HG02610 (cell line): ENCODE measurements at regions not wholly inside any gene's neighbourhood (a gene's known extent, or its start where the extent isn't known, plus 50 kb on each side); places are given as distances from the start of the nearest gene placed in this dataset.

ENCODE experiments used
- ATAC-seq: cut with Tn5 transposase; IDR thresholded peaks from one replicate; pipeline ENCODE4 v1.9.1; 2021; ENCODE audit warnings: mild to moderate bottlenecking, moderate library complexity; ENCODE audit not compliant: unreplicated experiment

DNA sequence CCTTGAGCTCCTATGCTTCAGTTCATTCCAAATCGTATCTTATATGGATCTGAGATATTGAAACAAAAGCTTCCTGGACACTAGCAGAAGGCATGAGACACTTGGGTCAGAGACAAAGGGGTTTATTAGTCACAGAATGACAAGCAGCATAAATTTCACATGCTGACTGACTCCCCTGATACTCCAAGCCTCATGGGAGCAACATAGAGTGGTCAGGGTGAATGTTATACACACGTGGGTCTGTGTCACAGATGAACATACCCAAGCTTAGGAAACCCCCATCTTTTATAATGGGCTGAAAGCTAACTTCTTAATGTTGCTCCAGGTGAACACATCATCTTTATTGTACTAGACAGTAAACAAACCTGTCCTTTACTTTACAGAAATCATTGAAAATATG, 599.9 kb upstream of the RGS18 start:
- ATAC-seq: no peak

DNA sequence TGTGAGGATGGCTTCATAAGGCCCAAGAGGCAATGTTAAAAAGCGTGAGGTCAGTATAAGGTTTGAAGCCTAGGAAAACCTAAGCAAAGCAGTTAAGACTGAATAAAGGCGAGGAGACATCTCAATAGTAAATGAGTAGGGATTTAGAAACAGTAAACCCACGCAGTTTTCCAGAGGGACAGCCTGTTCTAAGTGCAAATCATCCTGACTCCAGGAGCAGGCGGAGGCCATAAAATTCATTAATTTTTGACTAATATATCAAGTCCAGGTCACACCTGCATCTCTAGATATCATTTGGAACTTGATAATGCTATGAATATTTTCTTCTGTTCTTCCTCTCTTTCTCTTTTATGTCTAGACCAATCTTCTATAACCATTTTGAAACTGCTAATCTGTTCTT, 597.0 kb upstream of the RGS18 start:
- ATAC-seq: no peak

DNA sequence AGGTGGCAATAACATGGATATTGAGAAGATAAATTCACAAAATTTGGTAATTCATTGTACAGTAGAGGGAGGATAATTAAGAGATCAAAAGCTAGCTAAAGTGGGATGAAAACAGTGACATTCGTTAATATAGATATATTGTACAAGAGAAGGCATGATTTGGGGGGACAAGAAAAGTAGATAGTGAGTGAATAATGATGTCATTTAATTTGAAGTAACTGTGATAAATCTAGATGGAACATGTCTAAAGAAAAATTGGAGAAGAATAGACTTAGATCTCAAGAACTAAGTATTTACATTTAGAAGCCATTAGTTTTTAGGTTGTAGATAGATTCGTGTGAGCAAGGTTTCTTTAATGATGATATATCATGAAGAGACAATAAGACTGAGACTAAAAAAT, 594.0 kb upstream of the RGS18 start:
- ATAC-seq: no peak

GRCh38 chr1:191572479-191572878, 585.8 kb upstream of the RGS18 start:
- no peak for ATAC-seq

- no peak for ATAC-seq
These were observed 583.1 kb upstream of the RGS18 start for GRCh38 chr1:191575180-191575579.

DNA sequence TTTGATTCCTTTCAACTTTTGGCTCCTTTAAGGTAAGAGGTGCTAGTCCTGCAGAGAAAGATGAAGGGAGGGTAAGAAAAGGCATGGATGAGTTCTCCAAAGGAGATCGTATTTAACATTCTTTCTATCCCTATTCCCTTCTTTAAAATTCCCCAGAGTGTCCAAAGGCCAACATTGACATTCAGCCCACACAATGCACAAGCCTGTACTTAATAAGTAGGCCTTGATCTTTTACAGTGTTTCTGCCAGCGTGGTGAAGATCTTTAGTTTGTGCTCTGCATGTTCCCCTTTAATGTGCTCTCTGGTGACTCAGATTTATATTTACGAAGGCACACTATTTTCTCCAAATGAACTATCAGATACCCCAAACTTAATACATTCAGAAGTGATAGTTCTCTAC, 582.5 kb upstream of the RGS18 start:
- no peak for ATAC-seq

GRCh38 chr1:191577213-191577612, 581.0 kb upstream of the RGS18 start:
- no peak for ATAC-seq

GRCh38 chr1:191578281-191578680, 580.0 kb upstream of the RGS18 start:
- ATAC-seq: no peak

- no peak for ATAC-seq
These were observed 579.2 kb upstream of the RGS18 start for GRCh38 chr1:191579019-191579418.

GRCh38 chr1:191582169-191582568, 576.1 kb upstream of the RGS18 start:
- ATAC-seq: peak; percentile 85

GRCh38 chr1:191585095-191585494, 573.2 kb upstream of the RGS18 start:
- no peak for ATAC-seq

DNA sequence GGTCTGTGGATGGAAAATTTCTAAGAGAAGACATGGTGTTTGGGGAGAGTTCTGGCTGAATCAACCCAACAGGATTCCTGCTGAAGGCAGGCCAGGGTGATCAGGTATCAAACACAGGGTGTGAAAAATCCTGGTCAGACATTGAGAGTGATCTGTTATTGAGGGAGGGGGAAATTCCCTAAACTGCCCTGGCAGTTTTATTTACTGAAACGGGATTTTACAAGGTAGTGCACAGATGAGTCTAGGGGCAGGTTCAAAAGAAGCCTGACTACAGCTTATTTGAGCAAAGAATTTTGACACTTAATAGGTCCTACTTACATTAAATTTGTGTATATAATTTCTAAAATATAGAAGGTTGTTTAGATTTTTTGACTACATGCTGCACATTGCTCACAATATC, 569.4 kb upstream of the RGS18 start:
- ATAC-seq: no peak

DNA sequence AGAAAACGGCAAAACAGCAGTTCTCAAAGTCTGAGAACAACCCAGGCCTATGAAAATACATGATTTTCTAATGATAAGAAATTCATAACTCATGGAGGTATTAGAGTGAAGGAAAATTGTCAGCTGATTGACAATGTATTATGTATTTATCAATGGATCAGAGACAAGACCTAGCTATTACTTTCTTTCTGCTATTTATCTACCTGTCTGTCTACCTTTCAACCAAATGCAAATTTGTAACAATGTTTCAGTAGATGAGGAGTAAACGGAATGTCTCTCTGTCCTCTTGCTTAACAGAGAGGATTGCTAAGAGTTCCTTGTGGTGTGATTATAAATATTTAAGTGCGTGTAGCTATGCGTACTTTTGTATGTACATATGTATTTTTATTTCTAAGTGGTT, 568.7 kb upstream of the RGS18 start:
- ATAC-seq: no peak

DNA sequence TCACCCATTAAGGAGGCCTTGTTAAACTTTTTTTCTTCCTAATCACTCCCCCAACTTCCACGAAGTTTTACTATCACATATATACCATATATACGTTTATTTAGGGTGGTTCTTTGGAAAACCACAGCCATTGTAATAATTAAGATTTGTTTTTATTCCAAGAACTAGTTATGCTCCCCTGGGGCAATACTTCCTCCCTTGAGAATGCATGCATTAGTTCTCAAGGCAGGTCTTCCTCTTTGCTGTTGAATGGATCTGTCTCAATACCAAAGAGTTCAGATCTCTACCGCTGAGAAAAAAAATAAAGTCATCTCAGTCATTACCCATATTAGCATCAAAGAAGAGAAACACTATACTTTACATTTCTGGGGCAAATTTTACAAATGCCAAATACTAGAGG, 567.7 kb upstream of the RGS18 start:
- ATAC-seq: no peak

DNA sequence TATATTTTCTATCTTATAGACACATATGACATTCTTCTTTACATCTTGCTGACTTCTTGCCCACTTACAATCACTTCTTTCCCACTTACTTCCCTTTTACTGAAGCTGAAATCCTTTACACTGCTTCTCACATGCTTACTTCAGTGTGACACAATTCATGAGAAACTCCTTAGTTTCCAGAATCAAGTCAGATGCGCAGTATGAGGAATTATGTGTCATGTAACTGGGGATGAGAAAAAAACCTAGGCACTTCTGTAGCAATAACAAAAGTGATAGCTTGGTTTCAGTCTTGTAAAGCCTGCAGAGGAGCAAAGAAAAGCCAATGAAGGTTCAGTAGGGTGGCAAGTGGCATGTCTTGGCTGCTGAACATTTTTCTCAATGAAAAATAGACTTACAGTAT, 566.2 kb upstream of the RGS18 start:
- ATAC-seq: peak; percentile 61

- ATAC-seq: no peak
These were observed 565.4 kb upstream of the RGS18 start for GRCh38 chr1:191592907-191593306.

DNA sequence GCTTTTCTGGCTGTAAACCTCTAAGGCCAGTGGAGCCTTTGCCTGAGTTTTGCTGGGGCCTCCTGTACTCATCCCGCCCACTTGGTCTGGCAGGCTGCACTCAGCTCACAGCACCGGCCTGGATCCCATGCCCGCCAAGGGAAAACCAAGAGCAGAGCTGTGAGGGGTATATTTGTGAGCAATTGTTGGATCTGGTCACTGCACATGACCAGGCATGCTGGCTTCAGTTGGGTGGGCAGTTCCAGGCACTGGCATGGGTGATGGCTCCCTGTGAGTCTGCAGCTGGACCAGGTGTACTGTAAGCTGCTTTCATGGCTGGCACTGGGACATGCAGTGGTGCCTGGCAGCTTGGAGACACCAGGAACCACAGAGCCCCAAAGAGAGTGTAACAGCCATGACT, 563.1 kb upstream of the RGS18 start:
- no peak for ATAC-seq

DNA sequence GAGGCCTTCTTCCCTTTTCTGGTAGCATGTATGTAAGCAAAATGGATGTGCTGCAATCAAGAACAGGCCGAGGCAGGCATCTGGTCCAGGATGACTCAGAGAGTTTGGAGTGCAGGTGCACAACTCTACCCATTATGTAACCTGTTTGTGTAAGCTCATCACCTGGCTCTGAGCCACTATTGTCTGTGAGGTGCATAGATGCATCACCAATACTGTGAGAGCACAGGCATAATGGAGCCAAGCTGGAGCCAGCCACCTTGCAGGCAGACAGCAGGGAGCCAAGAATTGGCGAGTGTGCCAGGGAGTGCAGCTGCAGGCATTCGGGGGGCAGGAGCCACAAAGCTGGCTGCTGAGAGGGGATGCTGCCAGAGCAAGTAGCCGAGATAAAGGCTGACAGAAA, 549.9 kb upstream of the RGS18 start:
- ATAC-seq: no peak

- no peak for ATAC-seq
These were observed 549.0 kb upstream of the RGS18 start for GRCh38 chr1:191609305-191609704.

DNA sequence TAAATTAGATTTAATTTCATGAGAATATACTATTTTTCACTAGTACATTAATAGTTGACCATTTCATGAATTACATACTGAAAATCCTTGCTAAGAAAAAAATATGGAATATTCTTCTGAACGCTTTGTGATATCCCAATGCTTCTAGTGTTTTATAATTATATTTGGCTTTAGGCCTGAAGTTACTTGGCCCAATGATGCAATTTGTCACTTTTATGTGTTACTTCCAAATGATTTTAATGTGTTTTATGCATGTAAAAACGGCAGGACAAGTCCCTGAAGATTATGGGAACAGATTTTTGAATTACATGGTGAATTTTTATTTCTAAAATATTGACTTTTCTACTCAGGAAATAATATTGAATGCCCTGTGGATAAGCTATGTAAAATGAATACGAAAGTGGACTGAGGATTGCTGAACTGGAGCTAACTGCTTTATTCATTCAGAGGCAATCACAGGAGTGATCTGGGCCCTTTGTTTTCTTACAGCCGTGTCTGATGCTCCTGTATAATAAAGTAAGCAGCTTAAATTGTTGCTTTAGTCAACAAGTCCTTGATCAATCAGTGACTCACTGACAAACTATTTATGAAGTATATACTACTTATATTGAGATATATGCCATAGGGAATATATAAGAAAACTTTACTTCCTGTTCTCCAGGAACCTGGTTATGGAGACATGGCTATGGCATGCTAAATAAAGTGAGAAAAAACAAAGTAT, 543.0 kb upstream of the RGS18 start:
- no peak for ATAC-seq

GRCh38 chr1:191618181-191618580, 540.1 kb upstream of the RGS18 start:
- no peak for ATAC-seq

- no peak for ATAC-seq
These were observed 537.4 kb upstream of the RGS18 start for GRCh38 chr1:191620883-191621282.

DNA sequence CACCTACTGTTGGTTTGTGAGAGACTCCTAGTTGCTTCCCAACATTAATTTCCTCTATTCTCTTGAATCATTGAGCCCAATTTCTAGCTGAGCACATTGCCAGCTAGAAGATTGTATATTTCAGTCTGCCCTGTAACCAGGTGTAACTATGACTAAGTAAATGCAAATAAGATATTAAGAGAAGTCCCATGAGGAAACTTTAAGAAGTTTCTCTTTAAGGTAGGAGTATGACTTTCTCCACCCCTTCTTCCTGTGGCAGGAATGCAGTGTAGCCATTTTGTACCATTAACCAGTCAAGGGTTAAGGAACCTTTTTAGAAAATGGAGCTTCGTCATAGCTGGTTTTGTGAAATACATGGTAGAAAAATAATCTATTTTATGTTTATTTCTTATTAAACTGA, 534.2 kb upstream of the RGS18 start:
- ATAC-seq: no peak
